Fibroblast of lung (primary cell): ENCODE measurements at regions not wholly inside any gene's neighbourhood (a gene's known extent, or its start where the extent isn't known, plus 50 kb on each side); places are given as distances from the start of the nearest gene placed in this dataset.

Source experiments
- DNase-seq, 2 donors: peaks; one replicate each; pipeline versions ENCODE4 v3.0.0 to v3.0.0-alpha.2; 2010; ENCODE audit warnings: low read depth in 2 of 2
- H2AFZ ChIP-seq: 2 replicates; pipeline ENCODE4 v1.5.1; 2012; ENCODE audit warnings: low read length, control low read depth, inconsistent platforms
- H3K27ac ChIP-seq: 2 replicates; pipeline ENCODE4 v1.5.1; 2011; ENCODE audit warnings: low read length, control low read depth; ENCODE audit not compliant: insufficient read depth
- H3K27me3 ChIP-seq: 2 replicates; pipeline ENCODE4 v1.5.1; 2011; ENCODE audit warnings: mild to moderate bottlenecking, low read length; ENCODE audit not compliant: control insufficient read depth, insufficient read depth
- H3K36me3 ChIP-seq: 2 replicates; pipeline ENCODE4 v1.5.1; 2011; ENCODE audit warnings: low read length; ENCODE audit not compliant: control insufficient read depth, insufficient read depth
- H3K4me1 ChIP-seq: 2 replicates; pipeline ENCODE4 v1.5.1; 2011; ENCODE audit warnings: low read length; ENCODE audit not compliant: control insufficient read depth, insufficient read depth; ENCODE audit errors: extremely low read depth
- H3K4me2 ChIP-seq: 2 replicates; pipeline ENCODE4 v1.5.1; 2011; ENCODE audit warnings: low read length, control low read depth; ENCODE audit not compliant: insufficient read depth; ENCODE audit errors: extremely low read depth
- H3K4me3 ChIP-seq, 4 experiments: fragments of 200-600 bp in 1 of 4; sonication (generic) in 1 of 4; replicated peaks in 1 of 4; 2 replicates each; pipeline ENCODE4 v1.5.1; 2011 to 2016; ENCODE audit warnings: low read length in 4 of 4, low read depth in 3 of 4, mild to moderate bottlenecking in 3 of 4, control low read depth in 2 of 4, inconsistent platforms in 1 of 4, mixed read lengths in 1 of 4; ENCODE audit not compliant: insufficient read depth in 1 of 4; ENCODE audit errors: control extremely low read depth in 1 of 4
- H3K79me2 ChIP-seq: 2 replicates; pipeline ENCODE4 v1.5.1; 2012; ENCODE audit warnings: mild to moderate bottlenecking, low read length, inconsistent platforms; ENCODE audit not compliant: control insufficient read depth, insufficient read depth
- H3K9ac ChIP-seq: 2 replicates; pipeline ENCODE4 v1.5.1; 2011; ENCODE audit warnings: mild to moderate bottlenecking, low read length, control low read depth; ENCODE audit not compliant: insufficient read depth
- H3K9me3 ChIP-seq: 2 replicates; pipeline ENCODE4 v1.5.1; 2012; ENCODE audit warnings: low read depth, low read length; ENCODE audit not compliant: control insufficient read depth, insufficient read depth
- H4K20me1 ChIP-seq: 2 replicates; pipeline ENCODE4 v1.5.1; 2011; ENCODE audit warnings: low read length; ENCODE audit not compliant: control insufficient read depth, insufficient read depth; ENCODE audit errors: extremely low read depth
- EZH2 ChIP-seq: IDR thresholded peaks from 2 replicates; pipeline ENCODE4 v1.5.1; 2012; ENCODE audit warnings: low read length, control low read depth, mild to moderate bottlenecking; ENCODE audit errors: missing control alignments
- TF ChIP-seq, protein P1 (sequence below), 2 donors: IDR thresholded peaks in 1 of 2; conservative IDR thresholded peaks in 1 of 2; 1 replicate in 1 of 2; 2 replicates in 1 of 2; pipeline ENCODE4 v1.5.1; 2011 to 2012; ENCODE audit warnings: low read length in 2 of 2, control low read depth in 1 of 2, inconsistent platforms in 1 of 2, low read depth in 1 of 2, mild to moderate bottlenecking in 1 of 2

DNA sequence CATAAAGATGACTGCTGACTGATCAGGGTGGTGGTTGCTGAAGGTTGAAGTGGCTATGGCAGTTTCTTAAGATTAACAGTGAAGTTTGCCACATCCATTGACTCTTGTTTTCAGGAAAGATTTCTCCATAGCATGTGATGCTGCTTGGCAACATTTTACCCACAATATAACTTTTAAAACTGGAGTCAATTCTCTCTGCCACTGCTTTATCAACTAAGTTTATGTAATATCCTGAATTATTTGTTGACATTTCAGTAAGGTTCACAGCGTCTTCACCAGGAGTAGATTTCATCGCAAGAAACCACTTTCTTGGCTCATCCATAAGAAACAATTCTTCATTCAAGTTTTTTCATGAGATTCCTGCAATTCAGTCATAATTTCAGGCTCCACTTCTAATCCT, 166.5 kb upstream of the SPRY1 start:
- Histone ChIP-seq H3K27ac (no peak overlapping the region), H3K4me3 (no peak overlapping the region), H4K20me1 (no peaks in the 10 kb centered on the region), H2AFZ (no peak overlapping the region), H3K4me1 (peaks cover 1% of the 10 kb centered on the region), H3K36me3 (no peaks in the 10 kb centered on the region), H3K79me2 (no peaks in the 10 kb centered on the region), H3K27me3 (no peaks in the 10 kb centered on the region), H3K9ac (no peak overlapping the region), H3K4me2 (no peak overlapping the region), H3K9me3 (no peaks in the 10 kb centered on the region)
- TF ChIP-seq, protein P1, sequence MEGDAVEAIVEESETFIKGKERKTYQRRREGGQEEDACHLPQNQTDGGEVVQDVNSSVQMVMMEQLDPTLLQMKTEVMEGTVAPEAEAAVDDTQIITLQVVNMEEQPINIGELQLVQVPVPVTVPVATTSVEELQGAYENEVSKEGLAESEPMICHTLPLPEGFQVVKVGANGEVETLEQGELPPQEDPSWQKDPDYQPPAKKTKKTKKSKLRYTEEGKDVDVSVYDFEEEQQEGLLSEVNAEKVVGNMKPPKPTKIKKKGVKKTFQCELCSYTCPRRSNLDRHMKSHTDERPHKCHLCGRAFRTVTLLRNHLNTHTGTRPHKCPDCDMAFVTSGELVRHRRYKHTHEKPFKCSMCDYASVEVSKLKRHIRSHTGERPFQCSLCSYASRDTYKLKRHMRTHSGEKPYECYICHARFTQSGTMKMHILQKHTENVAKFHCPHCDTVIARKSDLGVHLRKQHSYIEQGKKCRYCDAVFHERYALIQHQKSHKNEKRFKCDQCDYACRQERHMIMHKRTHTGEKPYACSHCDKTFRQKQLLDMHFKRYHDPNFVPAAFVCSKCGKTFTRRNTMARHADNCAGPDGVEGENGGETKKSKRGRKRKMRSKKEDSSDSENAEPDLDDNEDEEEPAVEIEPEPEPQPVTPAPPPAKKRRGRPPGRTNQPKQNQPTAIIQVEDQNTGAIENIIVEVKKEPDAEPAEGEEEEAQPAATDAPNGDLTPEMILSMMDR (conservative IDR thresholded peaks at IDR 0.05 in 1 of 2, IDR thresholded peaks at IDR 0.05 in 1 of 2; ENCODE audit: low read depth in 1 of 2, low read length in 2 of 2) = no peak
- no peak for TF ChIP-seq EZH2
- peak in 1 of 2 donors; percentile 46 for DNase-seq

DNA sequence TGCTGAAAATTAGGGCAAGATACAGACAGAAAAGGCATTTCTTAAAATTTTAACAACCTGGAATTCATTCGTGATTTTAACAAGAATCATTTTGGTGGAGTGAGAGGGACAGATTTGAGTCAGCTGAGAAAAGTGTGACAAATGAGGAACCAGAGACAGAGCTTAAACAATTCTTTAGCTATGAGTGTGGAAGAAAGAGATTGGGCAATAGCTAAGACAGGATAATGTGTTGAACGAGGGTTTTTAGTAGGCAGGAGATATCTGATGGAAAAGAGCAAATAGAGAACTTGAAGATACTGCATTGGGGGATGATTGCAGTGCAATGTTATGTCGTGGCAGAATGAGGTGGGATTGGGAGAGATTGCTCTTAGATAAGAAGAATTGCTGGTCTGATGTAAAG, 164.2 kb upstream of the SPRY1 start:
- H3K27ac ChIP-seq = no peak overlapping the region
- DNase-seq = peak; percentile 52 to 54
- no peak overlapping the region for H3K4me3 ChIP-seq

DNA sequence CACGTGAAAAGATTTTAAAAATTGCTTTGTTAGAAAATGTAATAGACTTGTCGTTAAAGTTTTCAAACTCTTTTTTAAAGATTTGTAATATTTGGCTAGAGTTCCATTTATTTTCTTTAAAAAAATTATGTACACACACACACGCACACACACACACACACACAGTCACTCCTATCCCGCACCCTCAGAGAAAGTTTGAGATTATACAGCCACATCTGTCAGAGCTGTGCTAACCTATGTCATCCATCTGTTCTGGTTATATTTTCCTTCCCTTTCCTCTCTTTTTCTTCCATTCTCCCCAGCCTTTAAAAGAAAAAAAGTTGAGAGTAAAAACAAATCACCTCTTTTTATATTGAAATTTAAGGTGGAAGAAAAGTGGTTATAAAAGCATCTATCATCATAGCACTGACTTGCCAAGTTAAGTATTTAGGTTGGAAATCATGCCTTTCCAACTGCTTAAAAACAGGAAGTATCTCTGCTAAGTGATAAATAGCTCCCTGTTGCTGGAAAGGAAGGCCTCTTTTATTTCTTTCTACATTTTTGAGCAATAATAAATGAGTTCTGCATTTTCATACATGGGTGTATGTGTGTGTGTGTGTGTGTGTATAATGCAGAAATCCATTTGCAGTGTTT, 163.3 kb upstream of the SPRY1 start:
- no peaks in the 10 kb centered on the region for H3K9me3 ChIP-seq
- no peaks in the 10 kb centered on the region for H3K36me3 ChIP-seq
- H3K27ac ChIP-seq = no peak overlapping the region
- no peaks in the 10 kb centered on the region for H3K79me2 ChIP-seq
- no peak overlapping the region for H3K4me3 ChIP-seq
- H3K27me3 ChIP-seq = no peaks in the 10 kb centered on the region
- H2AFZ ChIP-seq = no peak overlapping the region
- H4K20me1 ChIP-seq = no peaks in the 10 kb centered on the region
- peak; percentile 46 to 59 for DNase-seq
- peaks cover 2% of the 10 kb centered on the region for H3K4me1 ChIP-seq
- H3K9ac ChIP-seq = no peak overlapping the region
- H3K4me2 ChIP-seq = no peak overlapping the region
- no peak for TF ChIP-seq EZH2
- TF ChIP-seq, protein P1 (conservative IDR thresholded peaks at IDR 0.05 in 1 of 2, IDR thresholded peaks at IDR 0.05 in 1 of 2; ENCODE audit: low read depth in 1 of 2, low read length in 2 of 2) = no peak

More for the DNA sequence above, 164.2 kb upstream of the SPRY1 start:
- Histone ChIP-seq H3K4me1 (peaks cover 2% of the 10 kb centered on the region), H3K9ac (no peak overlapping the region), H3K79me2 (no peaks in the 10 kb centered on the region), H3K27me3 (no peaks in the 10 kb centered on the region), H4K20me1 (no peaks in the 10 kb centered on the region), H3K9me3 (no peaks in the 10 kb centered on the region), H2AFZ (no peak overlapping the region), H3K36me3 (no peaks in the 10 kb centered on the region), H3K4me2 (no peak overlapping the region)
- TF ChIP-seq, protein P1 (conservative IDR thresholded peaks at IDR 0.05 in 1 of 2, IDR thresholded peaks at IDR 0.05 in 1 of 2; ENCODE audit: low read depth in 1 of 2, low read length in 2 of 2) = no peak
- TF ChIP-seq EZH2 = no peak
